COR-L47 (cell line): ENCODE measurements at regions not wholly inside any gene's neighbourhood (a gene's known extent, or its start where the extent isn't known, plus 50 kb on each side); places are given as distances from the start of the nearest gene placed in this dataset.
"Not testable (repeated sequence)": the region's sequence is repeated elsewhere in the genome, so short reads cannot be mapped to it uniquely, and the experiment has no call there.

ENCODE experiments used
- DNase-seq: peaks from one replicate; lab custom pipeline; 2025; lab: John Stamatoyannopoulos, UW

DNA sequence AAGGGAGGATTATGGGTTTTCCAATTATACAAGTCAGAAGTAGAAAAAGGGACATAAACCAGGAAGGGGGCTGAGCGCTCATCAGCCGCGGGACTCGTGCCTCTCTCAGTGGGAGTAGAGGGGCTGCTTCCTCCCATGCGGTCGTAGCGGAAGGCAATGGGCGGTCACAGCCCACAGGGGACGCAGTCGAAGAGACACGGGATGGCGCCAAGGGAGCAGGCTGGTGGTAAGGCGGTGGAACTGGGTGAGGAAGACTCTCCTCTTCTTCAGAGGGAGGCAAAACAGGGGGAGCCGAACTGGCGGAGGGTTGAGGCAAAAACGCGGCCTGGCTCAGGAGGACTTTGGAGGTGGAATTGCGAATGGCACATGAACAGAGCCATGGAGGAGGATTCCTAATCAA is 677.7 kb downstream of the TMEM121 start:
- no peak for DNase-seq

DNA sequence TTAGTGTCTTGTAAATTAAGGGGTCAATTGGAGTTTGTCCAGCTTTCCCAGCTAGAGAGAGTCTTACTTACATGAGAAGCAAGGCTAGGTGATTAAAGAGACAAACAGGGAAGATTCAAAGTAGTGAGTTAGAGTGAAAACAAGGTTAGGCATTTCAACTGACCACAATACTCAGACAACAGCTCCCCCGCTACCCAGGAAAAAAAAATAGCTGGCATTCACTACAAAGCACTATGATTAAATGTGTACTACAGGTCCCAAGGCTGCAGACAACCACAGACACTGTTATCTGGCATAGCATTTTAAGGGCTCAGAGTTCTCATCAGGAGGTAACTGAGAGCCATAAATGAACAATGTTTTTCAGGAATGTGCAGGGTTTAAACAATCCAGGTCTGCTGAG is 680.9 kb downstream of the TMEM121 start:
- no peak for DNase-seq

DNA sequence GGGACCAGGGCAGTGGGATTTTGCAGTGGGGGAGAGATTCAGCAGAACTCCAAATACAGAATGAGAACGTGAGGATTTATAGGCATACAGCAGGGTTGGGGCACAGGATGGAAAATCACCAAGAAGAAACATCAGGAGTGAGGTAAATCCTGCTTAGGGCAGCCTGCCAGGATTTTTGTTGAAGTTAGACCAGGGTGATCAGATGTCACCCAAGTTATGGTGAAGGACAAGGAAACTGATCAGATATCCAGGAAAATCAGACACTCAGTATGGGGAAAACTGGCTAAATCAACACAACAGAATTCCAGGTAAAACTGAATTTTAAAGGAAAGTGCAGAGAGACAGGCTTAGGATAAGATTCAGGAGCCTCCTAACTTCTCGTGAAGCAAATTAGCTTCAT is 682.4 kb downstream of the TMEM121 start:
- no peak for DNase-seq

GRCh38 chr14:106209755-106210154 is 683.4 kb downstream of the TMEM121 start:
- DNase-seq: no peak

DNA sequence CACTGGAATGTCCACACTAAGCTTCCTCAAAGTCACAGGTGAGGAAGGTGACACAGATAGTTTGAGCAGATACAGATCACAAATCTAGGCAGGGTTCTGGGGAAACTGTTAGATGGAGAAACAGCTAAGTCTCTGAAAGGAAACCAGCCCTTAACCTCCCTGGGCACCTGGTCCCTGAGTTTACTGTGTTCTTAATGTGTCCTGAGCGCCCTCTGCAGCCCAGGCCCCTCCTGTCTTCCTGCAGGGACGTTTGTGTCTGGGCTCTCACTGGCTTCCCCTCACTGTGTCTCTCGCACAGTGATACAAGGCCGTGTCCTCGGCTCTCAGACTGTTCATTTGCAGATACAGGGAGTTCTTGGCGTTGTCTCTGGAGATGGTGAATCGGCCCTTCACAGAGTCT is 684.3 kb downstream of the TMEM121 start:
- DNase-seq: no peak

DNA sequence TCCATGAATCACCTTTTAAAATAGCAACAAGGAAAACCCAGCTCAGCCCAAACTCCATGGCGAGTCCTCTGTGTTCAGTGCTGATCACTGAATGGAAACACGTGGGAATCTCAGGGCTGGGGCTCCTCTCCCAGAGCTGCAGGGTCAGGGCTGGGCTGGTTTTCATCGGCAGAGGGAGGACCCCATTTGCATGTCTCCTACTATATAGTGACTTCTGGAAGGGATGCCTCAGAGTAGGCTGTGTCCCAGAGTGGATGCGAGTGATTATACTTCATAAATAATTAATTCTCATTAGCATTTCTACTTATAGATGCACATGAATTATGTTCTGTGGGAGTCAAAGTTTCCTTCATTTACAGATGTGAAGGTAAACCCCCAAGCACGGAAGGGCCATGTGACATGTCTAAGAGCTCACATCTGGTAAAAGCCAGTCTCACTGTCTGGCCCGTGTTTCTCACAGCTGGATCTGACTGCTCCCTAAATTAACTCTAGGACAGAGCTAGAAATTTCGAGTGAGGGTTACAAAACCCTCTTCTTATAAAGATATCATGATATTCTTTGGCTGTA is 685.0 kb downstream of the TMEM121 start:
- DNase-seq: no peak

GRCh38 chr14:106215229-106215628 is 688.8 kb downstream of the TMEM121 start:
- DNase-seq: no peak

DNA sequence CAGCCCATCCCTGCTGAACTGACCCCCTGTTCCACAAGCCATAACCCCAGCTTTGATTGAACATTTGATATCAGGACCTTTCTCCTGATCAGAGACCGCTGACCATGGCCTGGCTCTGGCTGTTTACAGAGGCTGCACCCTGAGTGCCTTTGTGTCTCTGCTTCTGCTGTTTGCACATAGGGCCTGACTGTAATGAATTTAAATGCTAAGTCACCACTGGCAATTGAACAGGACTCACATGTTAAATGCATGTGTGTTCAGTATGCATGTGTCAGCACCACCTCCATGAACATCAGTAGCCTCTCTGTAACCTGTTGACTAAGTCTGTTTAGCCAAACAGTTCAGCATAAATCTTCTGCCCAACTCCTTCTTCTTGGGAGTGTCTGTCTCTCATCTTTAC is 690.3 kb downstream of the TMEM121 start:
- no peak for DNase-seq

- no peak for DNase-seq
Measured at GRCh38 chr14:106218174-106218573, 691.8 kb downstream of the TMEM121 start.

GRCh38 chr14:106222311-106222710 is 695.9 kb downstream of the TMEM121 start:
- DNase-seq: no peak

- DNase-seq: no peak
Measured at GRCh38 chr14:106222731-106223130, 696.3 kb downstream of the TMEM121 start.

DNA sequence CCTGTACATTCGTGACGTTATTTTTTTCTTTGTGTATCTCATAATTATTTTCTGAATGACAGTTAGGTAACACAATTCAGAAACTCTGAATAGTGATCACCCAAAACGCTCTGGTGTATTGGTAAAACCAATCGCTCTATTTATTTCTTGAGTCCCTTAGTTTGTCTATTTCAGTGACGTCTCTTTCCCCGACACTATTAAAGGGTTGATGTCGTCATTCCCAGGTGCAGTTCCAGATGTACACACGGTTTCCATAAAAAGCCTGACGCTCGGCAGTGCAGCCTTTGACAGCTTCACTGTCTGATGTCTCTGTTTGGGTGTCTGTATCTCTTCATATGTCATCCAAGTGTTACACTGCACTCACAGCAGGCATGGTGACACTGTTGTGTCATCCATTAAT is 701.4 kb downstream of the TMEM121 start:
- no peak for DNase-seq

- DNase-seq: no peak
Measured at GRCh38 chr14:106228541-106229158, 702.3 kb downstream of the TMEM121 start.

DNA sequence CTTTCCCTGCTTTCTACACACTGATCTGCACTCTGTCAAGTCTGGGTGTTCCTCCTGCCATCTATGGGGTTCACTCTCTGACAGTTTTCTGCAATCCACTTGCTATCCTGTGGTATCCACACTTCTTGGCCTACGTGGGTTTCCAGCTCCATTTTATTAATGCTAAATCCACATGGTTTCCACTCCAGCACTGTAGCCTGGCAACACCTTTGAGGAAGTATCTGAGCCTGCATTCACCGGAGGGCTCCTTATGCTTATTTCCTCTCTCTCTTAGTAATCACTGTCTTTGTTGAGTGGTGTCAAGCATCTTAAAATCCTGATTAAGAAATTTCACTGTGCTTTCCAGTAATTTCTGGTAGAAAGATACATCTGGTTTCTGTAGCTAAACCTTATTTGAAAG is 703.7 kb downstream of the TMEM121 start:
- DNase-seq: no peak

DNA sequence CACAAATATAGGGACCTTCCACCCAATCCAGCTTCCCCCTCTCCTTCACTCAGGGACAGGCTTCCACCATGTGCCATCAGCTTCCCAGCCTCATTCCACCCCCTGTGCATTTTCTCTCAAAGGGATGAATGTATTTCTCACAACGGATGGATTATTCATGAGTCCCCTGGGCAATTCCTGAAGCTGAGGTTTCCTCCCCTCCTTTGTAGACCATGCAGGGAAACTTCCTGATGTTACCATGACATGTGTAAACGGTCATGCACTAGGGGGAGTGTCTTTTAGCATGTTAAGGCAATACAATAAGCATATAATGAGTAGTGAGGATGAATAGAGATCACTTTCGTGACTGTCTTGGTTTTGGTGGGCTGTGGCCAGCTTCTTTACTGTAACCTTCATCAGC is 706.8 kb downstream of the TMEM121 start:
- not testable (repeated sequence) for DNase-seq

GRCh38 chr14:106234525-106235254 is 708.3 kb downstream of the TMEM121 start:
- not testable (repeated sequence) for DNase-seq

DNA sequence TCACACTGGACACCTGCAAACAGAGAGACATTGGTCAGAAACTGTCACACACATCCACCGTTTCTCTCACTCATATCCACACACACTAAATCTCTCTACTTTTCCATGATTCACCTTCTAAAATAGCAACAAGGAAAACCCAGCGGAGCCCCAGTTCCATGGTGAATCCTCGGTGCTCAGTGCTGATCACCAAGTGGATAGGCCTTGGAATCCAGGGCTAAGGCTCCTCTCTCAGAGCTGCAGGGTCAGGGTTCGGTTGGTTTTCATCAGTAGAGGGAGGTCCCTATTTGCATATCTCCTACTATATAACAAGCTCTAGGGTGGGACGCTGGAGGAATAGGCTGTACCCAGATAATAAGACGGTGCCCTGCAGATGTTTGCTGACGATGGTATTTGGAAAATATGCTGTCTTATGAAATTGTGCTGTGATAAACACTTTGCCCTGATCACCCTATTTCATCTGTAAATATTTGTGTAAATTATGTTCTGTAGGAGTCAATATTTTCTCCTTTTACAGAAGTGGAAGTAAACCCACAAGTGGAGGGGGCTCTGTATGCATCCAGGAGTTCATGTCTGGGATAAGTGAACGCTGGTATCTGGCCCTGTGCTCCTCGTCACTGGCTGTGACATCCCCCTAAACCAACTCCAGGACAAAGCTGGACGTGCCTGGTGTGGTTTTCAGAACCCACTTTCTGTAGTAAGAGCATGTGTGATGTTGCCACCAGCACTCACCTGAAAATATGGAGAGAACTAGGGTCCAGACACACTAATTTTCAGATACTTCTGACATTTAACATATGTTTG is 709.2 kb downstream of the TMEM121 start:
- no peak for DNase-seq

DNA sequence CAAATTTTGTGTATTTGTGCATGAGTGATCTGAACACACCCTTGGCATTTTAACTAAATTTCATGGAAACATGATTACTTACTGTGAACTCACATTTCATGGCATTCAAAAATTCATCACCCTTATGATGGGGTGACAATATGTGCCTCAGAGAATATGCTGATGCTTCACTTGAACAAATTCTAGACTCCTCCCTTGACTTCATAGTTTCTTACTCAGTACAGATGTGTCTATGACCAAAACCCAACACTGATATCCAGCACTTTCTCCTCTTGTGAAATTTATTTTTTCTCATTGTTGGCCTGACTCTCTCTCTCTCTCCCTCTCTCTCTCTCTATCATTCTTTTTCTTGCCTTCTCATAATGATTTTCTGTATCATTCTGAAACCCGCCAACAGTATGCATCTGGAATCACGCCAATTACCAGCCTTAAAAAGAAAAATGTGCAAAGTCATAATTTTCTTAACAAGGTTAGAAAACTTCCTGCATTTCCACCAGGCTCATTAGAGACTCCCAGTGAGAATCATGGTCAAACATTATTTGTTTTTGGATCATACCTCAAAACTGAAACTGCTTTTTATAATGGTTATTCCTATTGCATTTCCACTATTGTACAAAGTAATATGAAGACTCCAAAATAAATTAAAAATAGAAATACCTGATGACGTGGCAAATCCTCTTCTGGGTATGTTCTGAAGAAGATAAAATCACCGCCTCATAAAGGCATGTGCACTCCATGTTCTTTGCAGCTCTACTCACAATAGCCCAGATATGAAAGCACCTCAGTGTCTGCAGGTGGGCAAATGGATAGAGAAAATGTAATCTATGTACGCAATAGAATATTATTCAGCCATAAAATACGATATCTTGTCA is 722.2 kb downstream of the TMEM121 start:
- no peak for DNase-seq

DNA sequence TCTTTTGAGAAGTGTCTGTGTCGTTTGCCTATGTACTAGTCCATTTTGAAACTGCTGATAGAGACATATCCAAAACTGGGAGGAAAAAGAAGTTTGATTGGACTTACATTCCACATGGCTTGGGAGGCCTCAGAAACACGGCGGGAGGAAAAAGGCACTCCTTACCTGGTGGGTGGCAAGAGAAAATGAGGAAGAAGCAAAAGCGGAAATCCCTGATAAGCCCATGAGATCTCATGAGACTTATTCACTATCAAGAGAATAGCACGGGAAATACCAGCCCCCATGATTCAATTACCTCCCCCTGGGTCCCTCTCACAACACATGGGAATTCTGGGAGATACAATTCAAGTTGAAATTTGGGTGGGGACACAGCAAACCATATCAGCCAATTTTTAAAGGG is 727.6 kb downstream of the TMEM121 start:
- DNase-seq: not testable (repeated sequence)

DNA sequence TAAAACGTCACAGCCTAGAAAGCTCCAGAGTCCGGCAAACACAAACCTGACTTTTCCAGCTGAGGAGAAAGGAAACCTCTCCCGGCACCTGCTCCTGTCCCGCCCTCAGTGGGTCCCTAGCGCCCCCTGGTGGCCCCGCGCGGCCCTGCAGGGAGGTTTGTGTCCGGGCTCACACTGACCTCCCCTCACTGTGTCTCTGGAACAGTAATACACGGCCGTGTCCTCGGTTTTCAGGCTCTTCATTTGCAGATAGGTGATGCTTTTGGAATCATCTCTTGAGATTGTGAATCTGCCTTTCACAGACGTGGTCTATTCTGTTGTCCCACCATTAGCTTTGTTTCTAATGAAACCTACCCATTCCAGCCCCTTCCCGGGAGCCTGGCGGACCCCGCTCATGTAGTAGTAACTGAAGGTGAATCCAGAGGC is 731.2 kb downstream of the TMEM121 start:
- not testable (repeated sequence) for DNase-seq

DNA sequence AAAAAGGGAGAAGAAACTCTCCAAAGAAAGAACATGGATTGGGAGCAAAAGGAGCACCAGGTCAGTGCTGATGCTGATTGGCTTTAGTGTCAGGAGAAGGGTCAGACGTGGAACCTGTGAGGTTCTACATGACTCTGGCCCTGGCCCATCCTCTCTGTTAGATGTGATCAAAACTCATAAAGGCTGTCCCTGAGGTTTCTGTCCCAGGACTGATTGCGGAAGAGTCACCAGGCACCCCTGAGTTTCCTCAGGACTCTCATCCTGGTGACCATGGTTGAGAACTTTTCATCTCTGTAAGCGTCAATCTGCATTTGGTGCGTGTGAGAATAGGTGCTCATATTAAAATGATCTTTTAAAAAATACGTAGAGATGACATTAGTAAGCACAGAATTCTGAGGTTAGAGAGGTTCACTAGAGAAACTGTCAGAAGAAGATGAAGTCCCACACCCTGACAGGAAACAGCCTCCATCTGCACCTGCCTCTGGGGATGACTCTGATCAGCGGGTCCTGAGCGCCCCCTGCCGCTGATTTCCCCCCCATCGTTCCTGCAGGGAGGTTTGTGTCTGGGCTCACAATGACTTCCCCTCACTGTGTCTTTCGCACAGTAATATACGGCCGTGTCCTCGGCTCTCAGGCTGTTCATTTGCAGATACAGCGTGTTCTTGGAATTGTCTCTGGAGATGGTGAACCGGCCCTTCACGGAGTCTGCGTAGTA is 741.8 kb downstream of the TMEM121 start:
- peak; percentile 42 for DNase-seq
